ENCODE measurements at regions not wholly inside any gene's neighbourhood (a gene's known extent, or its start where the extent isn't known, plus 50 kb on each side); places are given as distances from the start of the nearest gene placed in this dataset.

GRCh38 chr5:57931352-57931751 lies 448.7 kb upstream of the ACTBL2 start:
- Histone ChIP-seq H3K4ac (replicated peaks; ENCODE audit: insufficient read length, low read depth, low read length) (no peak overlapping the region), H2BK120ac (replicated peaks; ENCODE audit: low read depth, low read length) (no peak overlapping the region), H3K36me3 (ENCODE audit: control insufficient read depth in 2 of 4, insufficient read depth in 4 of 4, low read length in 3 of 4) (no peaks in the 10 kb centered on the region), H3K56ac (replicated peaks; ENCODE audit: insufficient read length, low read depth, low read length) (no peak overlapping the region), H4K5ac (ENCODE audit: insufficient read length, low read depth, low read length) (no peak overlapping the region), H3K79me1 (ENCODE audit: low read depth, low read length) (no peaks in the 10 kb centered on the region), H3K23ac (ENCODE audit: insufficient read length) (no peak overlapping the region), H3K4me1 (replicated peaks in 1 of 4; ENCODE audit: control insufficient read depth in 3 of 4, insufficient read depth in 4 of 4, low read length in 3 of 4) (no peaks in the 10 kb centered on the region), H2AFZ (ENCODE audit: low read length) (no peak overlapping the region), H2BK20ac (ENCODE audit: low read length) (no peak overlapping the region), H3K23me2 (ENCODE audit: low read depth, low read length) (no peaks in the 10 kb centered on the region), H3K14ac (ENCODE audit: insufficient read length) (no peak overlapping the region), H3K27ac (ENCODE audit: low read depth, low read length) (no peak overlapping the region), H3K4me2 (ENCODE audit: insufficient read depth in 1 of 2, low read depth in 2 of 2, low read length in 2 of 2) (no peak overlapping the region), H3K27me3 (replicated peaks in 1 of 4; ENCODE audit: control insufficient read depth in 3 of 4, extremely low read depth in 1 of 4, insufficient read depth in 3 of 4, low read length in 3 of 4) (no peaks in the 10 kb centered on the region), H2BK12ac (ENCODE audit: low read depth, low read length) (no peak overlapping the region), H3K79me2 (ENCODE audit: control insufficient read depth in 1 of 2, insufficient read depth in 2 of 2, low read length in 2 of 2) (no peaks in the 10 kb centered on the region), H3K4me3 (ENCODE audit: extremely low read depth in 1 of 4, insufficient read depth in 2 of 4, low read depth in 3 of 4, low read length in 4 of 4) (no peak overlapping the region), H2BK15ac (ENCODE audit: low read length) (no peak overlapping the region), H3K18ac (ENCODE audit: extremely low read depth, low read length) (no peak overlapping the region), H4K91ac (replicated peaks; ENCODE audit: insufficient read length, low read length) (no peak overlapping the region), H4K8ac (ENCODE audit: extremely low read depth, insufficient read depth, low read length) (no peak overlapping the region), H2BK5ac (ENCODE audit: low read depth, low read length) (no peak overlapping the region), H3K9me3 (ENCODE audit: insufficient read depth in 2 of 2, low read depth in 1 of 2, low read length in 1 of 2) (no peaks in the 10 kb centered on the region), H4K20me1 (replicated peaks in 1 of 2; ENCODE audit: control insufficient read depth in 1 of 2, insufficient read depth in 2 of 2, low read length in 2 of 2) (no peaks in the 10 kb centered on the region), H2AK5ac (ENCODE audit: low read depth, low read length) (no peak overlapping the region), H3K9ac (replicated peaks in 1 of 4; ENCODE audit: extremely low read depth in 1 of 4, low read depth in 3 of 4, low read length in 3 of 4) (no peak overlapping the region)
- ChIA-PET CTCF (ENCODE audit: partially characterized antibody) (no interaction called here), POLR2A (ENCODE audit: partially characterized antibody) (no interaction called here)
- DNase-seq (ENCODE audit: low read depth in 1 of 2, low spot score in 2 of 2) = no peak
- no peak for FAIRE-seq
- TF ChIP-seq MAX (IDR thresholded peaks at IDR 0.05) (no peak), NANOG (IDR thresholded peaks at IDR 0.05; ENCODE audit: insufficient read depth, low read depth, low read length, poor library complexity, severe bottlenecking) (no peak), PHF8 (conservative IDR thresholded peaks at IDR 0.05; ENCODE audit: low read depth, low read length) (no peak), RBBP5 (IDR thresholded peaks at IDR 0.05; ENCODE audit: borderline replicate concordance, low read depth, low read length) (no peak), KDM4A (IDR thresholded peaks at IDR 0.05; ENCODE audit: low read depth, low read length, severe bottlenecking) (no peak), HDAC2 (IDR thresholded peaks at IDR 0.05; ENCODE audit: borderline replicate concordance in 1 of 2, low read depth in 2 of 2, low read length in 2 of 2) (no peak), SP2 (IDR thresholded peaks at IDR 0.05; ENCODE audit: low read length) (no peak), TEAD4 (IDR thresholded peaks at IDR 0.05; ENCODE audit: low read depth, low read length) (no peak)

Data from H1 (cell line).